HEK293 (cell line): ENCODE measurements at regions not wholly inside any gene's neighbourhood (a gene's known extent, or its start where the extent isn't known, plus 50 kb on each side); places are given as distances from the start of the nearest gene placed in this dataset.

Source experiments
- CTCF ChIA-PET: fragments of 350-600 bp; formaldehyde crosslinking; extraction: SDS; loops from one replicate; lab custom pipeline; 2021; ENCODE audit warnings: antibody characterized with exemption; lab: Yijun Ruan, JAX
- POLR2A ChIA-PET: fragments of 300-600 bp; formaldehyde crosslinking; extraction: SDS; loops from one replicate; lab custom pipeline; 2020; ENCODE audit warnings: antibody characterized with exemption, inconsistent platforms; lab: Yijun Ruan, JAX
- H3K27ac ChIP-seq: fragments of 200-500 bp; sonication (Bioruptor generic); 2 replicates; pipeline ENCODE4 v1.5.1; 2014; ENCODE audit warnings: low read depth, low read length, control low read depth, inconsistent platforms; ENCODE audit errors: extremely low read depth
- H3K36me3 ChIP-seq, 2 experiments: fragments of 200-500 bp in 1 of 2; sonication (Bioruptor generic) in 1 of 2; 1 replicate in 1 of 2; 2 replicates in 1 of 2; pipeline ENCODE4 v1.5.1; 2014 to 2017; ENCODE audit warnings: inconsistent platforms in 2 of 2, low read length in 2 of 2; ENCODE audit not compliant: control insufficient read depth in 2 of 2, insufficient read depth in 1 of 2
- H3K4me1 ChIP-seq: fragments of 200-500 bp; sonication (Bioruptor generic); 2 replicates; pipeline ENCODE4 v1.5.1; 2014; ENCODE audit warnings: mild to moderate bottlenecking, low read length, inconsistent platforms; ENCODE audit not compliant: control insufficient read depth, insufficient read depth
- H3K4me3 ChIP-seq: 2 replicates; pipeline ENCODE4 v1.5.1; 2011; ENCODE audit warnings: low read depth, mild to moderate bottlenecking, control low read depth, low read length, moderate library complexity
- H3K9me3 ChIP-seq: fragments of 200-500 bp; sonication (Bioruptor generic); 2 replicates; pipeline ENCODE4 v1.5.1; 2014; ENCODE audit warnings: low read depth, low read length, inconsistent platforms; ENCODE audit not compliant: control insufficient read depth, insufficient read depth
- HOXD13 ChIP-seq: sonication (generic); formaldehyde crosslinking; IDR thresholded peaks from 2 replicates; pipeline ENCODE4 v1.8.0; 2022; ENCODE audit warnings: missing genetic modification reagents, borderline replicate concordance
- KLF17 ChIP-seq: fragments of 450-650 bp; formaldehyde crosslinking; IDR thresholded peaks from 2 replicates; pipeline ENCODE4 v1.5.1; 2016; ENCODE audit warnings: missing biosample characterization, missing genetic modification characterization
- YY2 ChIP-seq: fragments of 450-650 bp; formaldehyde crosslinking; IDR thresholded peaks from 2 replicates; pipeline ENCODE4 v1.5.1; 2016; ENCODE audit warnings: missing biosample characterization, missing genetic modification characterization
- ZBTB6 ChIP-seq: fragments of 450-650 bp; formaldehyde crosslinking; IDR thresholded peaks from 2 replicates; pipeline ENCODE4 v1.5.1; 2017; ENCODE audit warnings: missing biosample characterization, missing genetic modification characterization
- ZEB2 ChIP-seq: fragments of 450-650 bp; formaldehyde crosslinking; IDR thresholded peaks from 2 replicates; pipeline ENCODE4 v1.5.1; 2016; ENCODE audit warnings: missing biosample characterization, missing genetic modification characterization
- ZFP37 ChIP-seq: fragments of 450-650 bp; formaldehyde crosslinking; IDR thresholded peaks from 2 replicates; pipeline ENCODE4 v1.5.1; 2016; ENCODE audit warnings: missing biosample characterization, missing genetic modification characterization
- ZFP69B ChIP-seq: fragments of 450-650 bp; formaldehyde crosslinking; IDR thresholded peaks from 2 replicates; pipeline ENCODE4 v1.5.1; 2016; ENCODE audit warnings: missing biosample characterization, missing genetic modification characterization
- ZNF146 ChIP-seq: fragments of 450-650 bp; formaldehyde crosslinking; IDR thresholded peaks from 2 replicates; pipeline ENCODE4 v1.5.1; 2016; ENCODE audit warnings: missing biosample characterization, missing genetic modification characterization
- ZNF155 ChIP-seq: fragments of 450-650 bp; formaldehyde crosslinking; IDR thresholded peaks from 2 replicates; pipeline ENCODE4 v1.5.1; 2016; ENCODE audit warnings: missing biosample characterization, missing genetic modification characterization
- ZNF16 ChIP-seq: fragments of 450-650 bp; formaldehyde crosslinking; IDR thresholded peaks from 2 replicates; pipeline ENCODE4 v1.5.1; 2016; ENCODE audit warnings: low read depth, missing biosample characterization, missing genetic modification characterization
- ZNF18 ChIP-seq: fragments of 450-650 bp; formaldehyde crosslinking; IDR thresholded peaks from 2 replicates; pipeline ENCODE4 v1.5.1; 2016; ENCODE audit warnings: missing biosample characterization, missing genetic modification characterization
- ZNF280C ChIP-seq: fragments of 450-650 bp; formaldehyde crosslinking; IDR thresholded peaks from 2 replicates; pipeline ENCODE4 v1.5.1; 2016; ENCODE audit warnings: missing biosample characterization, missing genetic modification characterization
- ZNF335 ChIP-seq: fragments of 450-650 bp; formaldehyde crosslinking; conservative IDR thresholded peaks from 2 replicates; pipeline ENCODE4 v1.5.1; 2016; ENCODE audit warnings: missing biosample characterization, missing genetic modification characterization
- ZNF362 ChIP-seq: fragments of 450-650 bp; formaldehyde crosslinking; IDR thresholded peaks from 2 replicates; pipeline ENCODE4 v1.5.1; 2016; ENCODE audit warnings: missing biosample characterization, missing genetic modification characterization
- ZNF416 ChIP-seq: fragments of 450-650 bp; formaldehyde crosslinking; IDR thresholded peaks from 2 replicates; pipeline ENCODE4 v1.5.1; 2016; ENCODE audit warnings: missing biosample characterization, missing genetic modification characterization
- ZNF558 ChIP-seq: fragments of 450-650 bp; formaldehyde crosslinking; IDR thresholded peaks from 2 replicates; pipeline ENCODE4 v1.5.1; 2016; ENCODE audit warnings: missing biosample characterization, missing genetic modification characterization
- ZNF624 ChIP-seq: fragments of 450-650 bp; formaldehyde crosslinking; IDR thresholded peaks from 2 replicates; pipeline ENCODE4 v1.5.1; 2017; ENCODE audit warnings: missing biosample characterization, missing genetic modification characterization
- ZNF658 ChIP-seq: fragments of 450-650 bp; formaldehyde crosslinking; IDR thresholded peaks from 2 replicates; pipeline ENCODE4; 2016; ENCODE audit warnings: missing biosample characterization, missing genetic modification characterization
- ZNF670 ChIP-seq: fragments of 450-650 bp; formaldehyde crosslinking; IDR thresholded peaks from 2 replicates; pipeline ENCODE4 v1.5.1; 2016; ENCODE audit warnings: missing biosample characterization, missing genetic modification characterization, low read depth
- ZNF768 ChIP-seq: fragments of 450-650 bp; formaldehyde crosslinking; IDR thresholded peaks from 2 replicates; pipeline ENCODE4 v1.5.1; 2018; ENCODE audit warnings: missing biosample characterization, mild to moderate bottlenecking, missing genetic modification characterization
- ZXDB ChIP-seq: fragments of 450-650 bp; formaldehyde crosslinking; IDR thresholded peaks from 2 replicates; pipeline ENCODE4 v1.5.1; 2016; ENCODE audit warnings: missing biosample characterization, missing genetic modification characterization

- CTCF ChIA-PET, result interaction anchor here (0.6 kb wide), 1 partner anchor 279 kb away, joined by 4 read pairs; no protein-coding TSS in a partner anchor
- TF ChIP-seq ZFP69B (tag by site-specific recombination) (no peak), ZNF658 (tag by site-specific recombination) (no peak), ZNF146 (tag by site-specific recombination) (no peak), HOXD13 (CRISPR knock-in tag) (no peak), ZNF18 (tag by site-specific recombination) (no peak), ZNF624 (no peak), ZFP37 (no peak)
- TF ChIP-seq, all 188 proteins: peak for 0
- Histone ChIP-seq H3K4me3 (no peak overlapping the region), H3K9me3 (no peaks in the 10 kb centered on the region), H3K27ac (no peak overlapping the region), H3K4me1 (no peaks in the 10 kb centered on the region), H3K36me3 (no peaks in the 10 kb centered on the region)
- POLR2A ChIA-PET, result no interaction called here
These were observed 209.9 kb upstream of the VSTM2A start for GRCh38 chr7:54332301-54332700.

- CTCF ChIA-PET, result interaction anchor here (0.5 to 0.7 kb wide), 2 partner anchors 139 to 243 kb away, joined by 3 to 5 read pairs; no protein-coding TSS in a partner anchor
- Histone ChIP-seq H3K4me1 (no peaks in the 10 kb centered on the region), H3K27ac (no peak overlapping the region), H3K9me3 (no peaks in the 10 kb centered on the region), H3K4me3 (no peak overlapping the region), H3K36me3 (no peaks in the 10 kb centered on the region)
- POLR2A ChIA-PET, result no interaction called here
- TF ChIP-seq ZNF558, result no peak
- TF ChIP-seq, all 188 proteins: peak for 0
These were observed 208.2 kb upstream of the VSTM2A start for GRCh38 chr7:54333952-54334351.

GRCh38 chr7:54336800-54337199, 205.4 kb upstream of the VSTM2A start:
- Histone ChIP-seq H3K4me1 (no peaks in the 10 kb centered on the region), H3K27ac (no peak overlapping the region), H3K4me3 (no peak overlapping the region), H3K36me3 (no peaks in the 10 kb centered on the region), H3K9me3 (no peaks in the 10 kb centered on the region)
- ChIA-PET CTCF (no interaction called here), POLR2A (no interaction called here)
- no peak for TF ChIP-seq ZNF768 (tag by site-specific recombination)
- no peak for TF ChIP-seq KLF17 (tag by site-specific recombination)
- TF ChIP-seq ZNF16 (tag by site-specific recombination), result no peak
- TF ChIP-seq ZNF670 (tag by site-specific recombination), result no peak
- TF ChIP-seq ZNF155 (tag by site-specific recombination), result no peak
- no peak for TF ChIP-seq ZNF335 (tag by site-specific recombination)

GRCh38 chr7:54337466-54337865, 204.7 kb upstream of the VSTM2A start:
- Histone ChIP-seq H3K4me1 (no peaks in the 10 kb centered on the region), H3K27ac (no peak overlapping the region), H3K36me3 (no peaks in the 10 kb centered on the region), H3K4me3 (no peak overlapping the region), H3K9me3 (no peaks in the 10 kb centered on the region)
- CTCF ChIA-PET, result no interaction called here
- POLR2A ChIA-PET, result no interaction called here
- TF ChIP-seq ZEB2 (tag by site-specific recombination) (no peak), YY2 (tag by site-specific recombination) (no peak), ZXDB (tag by site-specific recombination) (no peak), ZNF362 (tag by site-specific recombination) (no peak), ZNF280C (no peak), ZNF416 (tag by site-specific recombination) (no peak), ZBTB6 (tag by site-specific recombination) (no peak)
